ENCODE measurements at regions not wholly inside any gene's neighbourhood (a gene's known extent, or its start where the extent isn't known, plus 50 kb on each side); places are given as distances from the start of the nearest gene placed in this dataset.

DNA sequence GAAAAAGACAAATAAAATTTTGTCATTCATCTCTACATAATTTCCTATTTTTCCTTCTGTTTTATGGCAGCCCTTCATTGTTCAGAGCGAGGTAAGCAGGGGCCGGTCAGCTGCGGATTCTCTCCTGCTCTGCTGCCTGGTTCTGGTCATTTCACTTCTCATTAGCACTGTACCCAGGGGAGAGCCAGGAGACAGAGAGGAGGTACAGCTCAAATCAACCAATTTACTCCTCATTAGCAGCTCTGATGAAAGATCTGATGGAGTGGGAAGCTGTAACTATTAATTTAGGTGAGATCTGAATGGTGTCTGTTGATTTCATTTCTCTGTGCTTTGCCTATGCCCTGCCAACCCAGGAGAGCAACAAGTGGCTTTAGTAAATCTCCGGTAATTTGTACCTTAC is 241.5 kb upstream of the PFKP start:
- no peaks in the 10 kb centered on the region for H3K4me1 ChIP-seq
- H3K36me3 ChIP-seq: no peaks in the 10 kb centered on the region
- ATAC-seq (no peak), DNase-seq (no peak)
- TF ChIP-seq, protein P1, sequence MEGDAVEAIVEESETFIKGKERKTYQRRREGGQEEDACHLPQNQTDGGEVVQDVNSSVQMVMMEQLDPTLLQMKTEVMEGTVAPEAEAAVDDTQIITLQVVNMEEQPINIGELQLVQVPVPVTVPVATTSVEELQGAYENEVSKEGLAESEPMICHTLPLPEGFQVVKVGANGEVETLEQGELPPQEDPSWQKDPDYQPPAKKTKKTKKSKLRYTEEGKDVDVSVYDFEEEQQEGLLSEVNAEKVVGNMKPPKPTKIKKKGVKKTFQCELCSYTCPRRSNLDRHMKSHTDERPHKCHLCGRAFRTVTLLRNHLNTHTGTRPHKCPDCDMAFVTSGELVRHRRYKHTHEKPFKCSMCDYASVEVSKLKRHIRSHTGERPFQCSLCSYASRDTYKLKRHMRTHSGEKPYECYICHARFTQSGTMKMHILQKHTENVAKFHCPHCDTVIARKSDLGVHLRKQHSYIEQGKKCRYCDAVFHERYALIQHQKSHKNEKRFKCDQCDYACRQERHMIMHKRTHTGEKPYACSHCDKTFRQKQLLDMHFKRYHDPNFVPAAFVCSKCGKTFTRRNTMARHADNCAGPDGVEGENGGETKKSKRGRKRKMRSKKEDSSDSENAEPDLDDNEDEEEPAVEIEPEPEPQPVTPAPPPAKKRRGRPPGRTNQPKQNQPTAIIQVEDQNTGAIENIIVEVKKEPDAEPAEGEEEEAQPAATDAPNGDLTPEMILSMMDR (IDR thresholded peaks at IDR 0.05): no peak
- no peak for TF ChIP-seq POLR2A (IDR thresholded peaks at IDR 0.05)
- intact Hi-C loops (cut with DNase I): no loop called here
- 83 to 91% (median 86%) methylated on average over 4 of the region's 4 CpGs for WGBS, 4 donors
- no peak overlapping the region for H3K27ac ChIP-seq
- H3K9me3 ChIP-seq: no peaks in the 10 kb centered on the region
- H3K4me3 ChIP-seq: no peak overlapping the region
- peaks cover 0 to 8% (median 0%) of the 10 kb centered on the region in 9 donors for H3K27me3 ChIP-seq

DNA sequence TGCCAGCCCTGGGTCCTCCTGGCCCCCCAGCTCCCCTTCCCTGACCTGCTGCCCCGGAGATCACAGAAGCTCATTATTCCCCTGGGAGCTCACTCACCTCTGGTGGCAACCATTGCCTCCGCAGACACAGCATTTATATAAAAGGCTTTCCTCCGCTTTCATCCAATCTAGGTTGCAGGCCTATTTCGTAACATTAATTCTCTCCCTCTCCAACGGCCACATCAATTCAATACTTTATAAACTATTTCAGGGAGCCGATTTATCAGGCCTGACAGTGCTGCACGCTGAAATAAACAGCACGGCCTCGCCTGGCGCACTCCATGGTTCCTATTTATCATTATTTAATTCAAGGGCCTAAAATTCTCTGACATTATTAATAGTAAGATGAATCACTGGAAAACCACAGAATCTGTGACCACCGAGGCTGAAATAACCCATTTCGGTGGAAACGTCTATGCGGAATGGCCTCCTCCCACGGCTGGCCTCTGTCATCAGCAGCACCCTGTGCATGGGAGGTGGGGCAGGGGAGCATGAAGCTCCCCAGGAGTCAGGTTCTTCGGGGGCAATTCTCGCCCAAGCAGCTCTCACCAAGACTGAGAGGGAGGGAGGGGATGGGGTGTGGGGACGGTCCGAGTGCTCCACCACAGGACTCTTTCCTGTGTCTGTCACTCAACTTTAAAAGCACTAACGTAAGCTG is 249.3 kb upstream of the PFKP start:
- Histone ChIP-seq H3K27ac (no peak overlapping the region), H3K4me1 (no peaks in the 10 kb centered on the region), H3K9me3 (no peaks in the 10 kb centered on the region), H3K4me3 (no peak overlapping the region), H3K27me3 (no peaks in the 10 kb centered on the region), H3K36me3 (no peaks in the 10 kb centered on the region)
- intact Hi-C loops (cut with DNase I): no loop called here
- 71 to 77% (median 75%) methylated on average over 20 of the region's 20 CpGs for WGBS, 4 donors
- DNase-seq (no peak), ATAC-seq (no peak)
- no peak for TF ChIP-seq POLR2A (IDR thresholded peaks at IDR 0.05)

DNA sequence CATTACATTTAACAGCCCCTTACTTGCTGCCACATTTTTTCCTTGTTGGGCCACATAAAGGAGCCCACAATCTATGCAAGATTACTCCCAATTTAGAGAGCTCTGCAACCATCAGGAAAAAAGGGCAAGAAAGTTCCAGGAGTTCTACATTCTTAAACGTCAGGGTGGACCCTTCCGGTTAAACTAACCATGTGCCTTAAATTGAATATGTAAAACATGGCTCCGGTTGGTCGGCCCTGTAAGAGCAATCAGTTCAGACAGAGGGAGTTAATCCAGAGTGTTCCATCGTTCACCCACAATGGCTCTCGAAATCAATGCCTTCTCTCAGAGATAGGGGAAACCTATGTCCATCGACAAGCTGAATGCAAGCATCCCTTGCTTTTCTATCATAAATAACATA is 253.7 kb upstream of the PFKP start:
- TF ChIP-seq POLR2A (IDR thresholded peaks at IDR 0.05): no peak
- TF ChIP-seq, protein P1 (IDR thresholded peaks at IDR 0.05): no peak
- H3K4me3 ChIP-seq: no peak overlapping the region
- intact Hi-C loops (cut with DNase I): no loop called here
- DNase-seq (no peak), ATAC-seq (no peak)
- H3K9me3 ChIP-seq: no peaks in the 10 kb centered on the region
- 84 to 91% (median 87%) methylated on average over 7 of the region's 7 CpGs for WGBS, 4 donors
- H3K4me1 ChIP-seq: no peaks in the 10 kb centered on the region
- H3K27me3 ChIP-seq: no peaks in the 10 kb centered on the region
- H3K27ac ChIP-seq: no peak overlapping the region
- no peaks in the 10 kb centered on the region for H3K36me3 ChIP-seq

DNA sequence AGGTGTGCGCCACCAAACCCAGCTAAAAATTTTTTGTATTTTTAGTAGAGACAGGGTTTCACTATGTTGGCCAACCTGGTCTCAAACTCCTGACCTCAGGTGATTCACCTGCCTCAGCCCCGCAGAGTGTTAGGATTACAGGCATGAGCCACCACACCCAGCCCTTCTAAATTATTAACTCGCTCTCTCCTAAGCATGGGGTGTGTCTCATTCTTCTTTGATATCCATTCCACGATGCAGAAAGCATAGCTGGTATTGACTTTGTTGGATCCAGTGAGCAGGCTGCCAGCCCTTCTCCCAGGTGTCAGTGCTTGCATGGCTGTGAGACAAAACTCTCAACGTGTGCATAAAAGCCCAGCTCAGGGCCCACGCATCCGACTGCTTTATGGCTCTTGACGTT is 254.1 kb upstream of the PFKP start:
- Histone ChIP-seq H3K27me3 (no peaks in the 10 kb centered on the region), H3K27ac (no peak overlapping the region), H3K4me1 (no peaks in the 10 kb centered on the region), H3K36me3 (no peaks in the 10 kb centered on the region), H3K4me3 (no peak overlapping the region), H3K9me3 (no peaks in the 10 kb centered on the region)
- 76 to 88% (median 83%) methylated on average over 8 of the region's 8 CpGs for WGBS, 4 donors
- ATAC-seq: no peak
- no peak for DNase-seq
- no peak for TF ChIP-seq POLR2A (IDR thresholded peaks at IDR 0.05)
- TF ChIP-seq, protein P1 (IDR thresholded peaks at IDR 0.05): no peak
- intact Hi-C loops (cut with DNase I): no loop called here

DNA sequence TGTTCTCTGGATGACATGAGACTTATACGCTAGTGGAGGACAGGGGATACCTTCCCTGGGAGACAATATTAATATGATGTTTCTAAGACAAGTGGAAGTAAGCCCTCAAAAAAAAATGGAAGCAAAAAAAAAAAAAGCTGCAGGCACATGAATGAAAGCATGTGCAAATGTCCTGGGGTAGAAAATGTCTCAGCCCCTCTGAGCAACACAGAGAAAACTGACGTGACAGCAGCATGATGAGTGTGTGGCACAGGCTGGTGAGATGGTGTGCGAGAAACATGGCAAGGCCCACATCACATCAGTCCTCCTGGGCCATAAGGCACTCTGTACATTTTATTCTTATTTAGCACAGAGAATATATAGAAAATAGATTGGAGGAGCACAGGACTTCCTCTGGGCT is 254.7 kb upstream of the PFKP start:
- 87 to 95% (median 93%) methylated on average over 3 of the region's 3 CpGs for WGBS, 4 donors
- H3K36me3 ChIP-seq: no peaks in the 10 kb centered on the region
- no peak overlapping the region for H3K4me3 ChIP-seq
- intact Hi-C loops (cut with DNase I): no loop called here
- no peak for DNase-seq
- TF ChIP-seq, protein P1 (IDR thresholded peaks at IDR 0.05): no peak
- no peak for TF ChIP-seq POLR2A (IDR thresholded peaks at IDR 0.05)
- no peak overlapping the region for H3K27ac ChIP-seq
- no peak for ATAC-seq
- no peaks in the 10 kb centered on the region for H3K4me1 ChIP-seq
- no peaks in the 10 kb centered on the region for H3K27me3 ChIP-seq
- no peaks in the 10 kb centered on the region for H3K9me3 ChIP-seq
